ENCODE measurements at regions not wholly inside any gene's neighbourhood (a gene's known extent, or its start where the extent isn't known, plus 50 kb on each side); places are given as distances from the start of the nearest gene placed in this dataset.

DNA sequence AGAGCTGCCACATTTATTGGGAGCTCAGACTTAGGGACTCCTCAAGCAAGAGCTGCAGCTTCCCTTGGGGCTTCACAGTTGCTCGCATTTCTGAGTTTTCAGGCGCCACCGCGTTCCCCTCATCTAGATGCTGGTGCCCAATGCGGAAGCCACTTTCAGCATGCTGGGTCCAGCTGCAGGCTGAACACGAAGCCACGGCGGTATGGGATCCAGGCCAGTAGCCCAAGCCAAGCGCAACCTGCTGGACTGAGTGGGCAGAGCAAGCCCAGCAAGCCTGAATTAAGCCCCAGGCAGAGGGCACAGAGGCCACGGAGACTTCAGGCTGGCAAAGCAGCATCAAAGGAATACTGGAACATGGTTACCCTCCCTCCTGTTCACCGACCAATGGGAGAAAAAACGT lies 391.5 kb downstream of the HTR1A start:
- TF ChIP-seq CTCF (IDR thresholded peaks at IDR 0.05) (peak; percentile 27), EZH2 (IDR thresholded peaks at IDR 0.05) (no peak), EZH2phosphoT487 (IDR thresholded peaks at IDR 0.05) (no peak)
